ENCODE measurements at regions not wholly inside any gene's neighbourhood (a gene's known extent, or its start where the extent isn't known, plus 50 kb on each side); places are given as distances from the start of the nearest gene placed in this dataset.
A peak's percentile ranks its signal among the peaks of the same experiment; 100 is the strongest.

DNA sequence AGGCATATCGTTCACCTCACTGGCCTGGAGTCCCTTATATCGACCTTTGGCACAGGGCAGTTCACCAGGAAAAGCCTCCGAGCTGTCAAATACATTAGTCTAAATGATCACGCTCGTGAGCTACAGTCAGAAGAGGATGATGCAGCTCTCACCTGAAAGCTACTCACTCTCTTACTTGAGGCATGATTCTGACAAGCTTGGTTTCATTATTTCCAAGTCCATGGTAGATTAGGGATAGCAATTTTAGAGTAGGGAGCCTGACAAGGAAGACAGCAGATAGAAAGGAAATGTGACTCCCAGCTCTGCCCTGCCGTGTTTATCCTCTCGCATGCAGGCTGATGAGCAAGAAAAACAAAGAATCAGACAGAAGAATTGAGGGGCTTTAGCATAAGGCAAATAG, 98.0 kb upstream of the MAP1B start:
- no peak for DNase-seq

DNA sequence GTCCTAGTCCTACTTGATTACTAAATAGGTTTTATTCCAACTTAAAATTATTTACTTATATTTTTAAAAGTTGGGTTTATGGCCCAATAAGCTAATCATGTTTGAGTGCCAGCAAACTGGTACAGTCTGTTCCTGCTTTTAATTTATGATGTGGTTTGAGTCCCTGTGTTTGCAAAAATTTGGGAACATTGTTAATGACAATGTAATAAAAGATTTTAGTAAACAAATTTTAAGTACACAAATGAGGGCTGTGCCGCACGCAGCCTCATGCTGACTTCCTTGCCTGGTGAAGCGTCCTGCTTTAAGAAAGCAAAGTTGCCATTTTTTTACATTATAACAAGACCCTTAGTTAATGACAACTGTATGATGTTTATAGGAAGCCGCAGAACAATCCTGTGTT, 96.8 kb upstream of the MAP1B start:
- DNase-seq: no peak

DNA sequence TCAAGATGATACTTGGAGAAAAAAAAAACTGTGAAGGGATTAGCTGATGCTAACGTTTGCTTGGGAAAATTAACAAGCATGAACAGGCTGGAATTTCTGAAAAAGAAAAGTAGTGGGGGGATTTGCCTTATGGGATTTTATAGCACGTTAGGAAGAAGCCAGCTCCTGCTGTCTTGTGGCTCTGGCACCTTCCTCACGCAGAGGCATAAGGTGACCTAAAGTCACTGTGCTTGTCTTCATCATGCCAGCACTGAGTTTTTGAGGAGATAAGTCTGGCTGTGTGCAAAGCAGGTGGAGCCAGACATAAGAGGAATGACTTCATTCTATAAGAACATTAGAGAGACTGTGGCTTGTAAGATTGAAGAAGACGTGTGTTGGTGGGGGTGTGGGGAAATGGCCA, 94.4 kb upstream of the MAP1B start:
- DNase-seq: no peak

DNA sequence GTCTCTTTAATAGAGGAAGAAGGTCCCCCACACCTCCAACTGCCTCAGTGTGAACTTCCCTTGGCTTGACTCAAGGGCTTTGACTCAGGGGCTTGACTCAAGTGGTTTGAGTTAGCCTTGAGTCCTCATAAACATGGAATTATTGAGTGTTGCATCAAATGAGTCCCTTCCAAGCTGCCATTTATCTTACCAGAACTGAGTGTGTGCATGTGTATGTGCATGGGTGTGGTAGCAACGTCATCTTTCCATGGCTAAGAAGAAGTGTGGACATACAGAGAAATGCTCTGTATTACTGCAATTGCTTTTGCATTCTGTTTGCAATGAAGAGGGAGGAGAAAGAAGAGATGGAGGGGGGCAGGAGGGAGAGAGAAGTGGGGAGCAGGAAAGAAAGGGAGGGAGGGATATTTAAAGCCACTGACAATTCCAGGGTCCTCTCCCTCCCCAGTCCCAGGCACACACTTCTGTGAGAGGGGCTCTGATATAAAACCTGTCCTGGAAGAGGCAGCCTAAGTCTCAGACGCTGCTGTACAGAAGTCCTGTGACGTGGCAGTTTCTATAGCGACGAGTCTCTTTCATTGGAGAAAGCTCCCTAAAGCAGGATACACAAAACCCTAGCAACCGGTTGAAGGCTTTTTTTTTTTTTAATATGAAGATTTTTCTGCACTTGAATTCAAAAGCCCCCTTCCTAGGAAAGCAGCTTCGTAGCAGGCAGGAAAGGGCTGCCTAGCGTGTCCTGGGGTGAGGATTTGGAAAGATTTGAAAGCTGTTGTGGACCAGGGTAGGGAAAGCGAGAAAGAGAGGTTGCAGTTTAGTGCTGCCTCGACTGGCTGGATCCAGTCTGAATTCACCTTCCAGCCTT, 93.3 kb upstream of the MAP1B start:
- peak; percentile 41 for DNase-seq

DNA sequence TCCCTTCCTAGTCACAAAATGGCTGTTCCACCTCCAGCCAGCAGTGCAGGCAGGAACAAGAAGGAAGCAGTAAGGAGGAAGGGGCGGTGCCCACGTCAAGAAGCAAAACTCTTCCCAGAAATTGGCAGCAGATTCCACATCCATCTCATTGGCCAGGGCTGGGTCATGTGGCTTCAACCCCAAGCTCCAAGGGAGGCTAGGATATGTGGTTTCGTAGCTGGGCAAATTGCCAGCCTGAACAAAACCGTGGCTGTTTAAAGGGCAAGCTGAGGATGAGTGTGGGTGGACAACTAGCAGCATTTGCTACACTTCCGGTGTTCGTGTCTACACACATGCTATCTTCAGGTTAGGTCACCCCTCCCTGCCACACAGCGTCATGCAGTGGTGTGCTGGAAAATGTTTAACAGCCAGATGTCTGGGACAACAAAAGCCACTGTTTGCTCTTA, 92.1 kb upstream of the MAP1B start:
- peak; percentile 74 for DNase-seq

DNA sequence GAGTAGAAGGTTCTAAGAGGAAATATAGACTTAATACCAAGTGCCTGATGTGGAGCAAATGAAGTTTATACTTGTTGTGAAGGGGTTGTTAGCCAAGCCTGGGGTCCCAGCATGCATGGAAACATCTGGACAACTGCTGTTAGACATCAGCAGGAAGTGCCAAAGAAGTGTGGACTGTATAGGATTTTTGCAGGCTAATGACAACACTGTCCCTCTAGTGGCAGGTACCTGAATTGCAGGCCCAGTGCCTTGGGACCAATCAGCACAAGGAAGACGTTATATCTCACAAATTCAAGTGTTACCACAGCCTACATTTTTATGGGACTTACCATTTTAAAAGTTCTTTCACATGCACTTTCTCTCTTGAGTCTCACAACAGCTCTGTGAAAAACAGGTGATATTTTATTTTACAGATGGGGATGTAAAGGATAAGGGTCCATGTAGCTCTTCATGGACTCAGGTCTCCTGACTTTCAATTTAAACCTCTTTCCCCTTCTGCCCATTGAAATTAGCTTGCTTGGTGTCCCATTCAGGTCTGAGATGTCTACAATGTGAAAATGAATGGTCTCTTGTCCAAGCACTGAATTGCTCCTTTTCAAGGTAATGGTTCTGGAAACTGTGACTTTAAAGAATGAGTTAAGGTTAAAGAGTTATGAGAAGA, 89.0 kb upstream of the MAP1B start:
- DNase-seq: no peak

DNA sequence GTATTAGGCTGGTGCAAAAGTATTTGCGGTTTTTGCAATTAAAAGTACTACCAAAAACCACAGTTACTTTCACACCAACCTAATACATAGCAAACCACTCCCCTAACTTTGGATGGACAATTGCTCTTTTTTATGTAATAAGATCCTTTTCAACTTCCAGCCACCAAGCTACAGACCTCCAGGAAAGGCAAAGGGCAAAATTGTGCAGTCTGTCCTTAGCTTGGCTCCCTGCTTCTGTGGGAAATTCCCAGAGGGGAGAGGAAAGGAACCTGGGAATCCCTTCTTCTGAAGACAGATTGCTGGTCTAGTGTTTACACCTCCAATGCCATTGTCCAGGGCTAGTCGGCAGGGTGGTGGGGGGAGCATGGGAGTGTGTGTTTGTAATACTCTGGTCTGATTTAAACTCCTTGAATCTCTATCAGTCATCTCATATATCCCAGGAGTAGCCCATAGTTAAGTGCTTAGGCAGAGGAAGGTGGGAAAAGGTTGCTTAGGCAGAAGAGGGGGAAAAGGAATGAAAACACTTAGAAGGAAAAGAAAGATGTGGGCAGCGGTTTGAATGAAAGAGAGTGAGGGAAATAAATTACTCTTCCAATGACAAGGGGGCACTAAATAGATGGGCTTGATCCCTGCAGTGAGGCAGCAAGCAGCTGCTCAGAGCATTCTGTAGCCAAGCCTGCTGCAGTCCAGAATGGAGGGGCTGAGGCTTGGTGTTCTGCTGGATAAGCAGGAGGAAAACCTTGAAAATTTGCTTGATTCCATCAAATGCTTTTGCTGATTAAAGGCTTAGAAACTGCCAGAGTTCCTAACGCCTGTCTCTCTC, 86.9 kb upstream of the MAP1B start:
- DNase-seq: no peak

DNA sequence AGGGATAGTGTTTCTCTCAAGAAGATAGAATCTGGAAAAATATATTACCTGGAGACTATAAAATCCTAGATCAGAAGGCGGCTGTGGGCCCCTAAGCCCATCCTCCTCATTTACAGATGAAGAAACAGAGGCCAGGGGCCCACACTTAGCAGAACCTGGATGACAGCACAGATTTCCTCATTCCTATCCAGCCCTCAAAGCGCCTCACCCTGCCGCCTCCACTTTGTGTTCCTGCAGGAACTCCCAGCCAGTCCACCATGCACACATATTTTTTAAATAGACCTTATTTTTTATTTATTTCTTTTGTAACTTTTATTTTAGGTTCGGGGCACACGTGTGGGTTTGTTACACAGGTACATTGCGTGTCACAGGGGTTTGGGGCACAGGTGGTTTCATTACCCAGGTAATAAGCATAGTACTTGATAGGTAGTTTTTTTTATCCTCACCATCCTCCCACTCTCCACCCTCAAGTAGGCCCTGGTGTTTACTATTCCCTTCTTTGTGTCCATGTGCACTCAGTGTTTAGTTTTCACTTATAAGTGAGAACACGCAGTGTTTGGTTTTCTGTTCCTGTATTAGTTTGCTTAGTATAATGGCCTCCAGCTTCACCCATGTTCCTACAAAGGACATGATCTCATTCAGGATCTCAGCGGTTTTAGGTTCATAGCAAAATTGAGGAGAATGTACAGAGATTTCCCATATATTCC, 85.5 kb upstream of the MAP1B start:
- no peak for DNase-seq

DNA sequence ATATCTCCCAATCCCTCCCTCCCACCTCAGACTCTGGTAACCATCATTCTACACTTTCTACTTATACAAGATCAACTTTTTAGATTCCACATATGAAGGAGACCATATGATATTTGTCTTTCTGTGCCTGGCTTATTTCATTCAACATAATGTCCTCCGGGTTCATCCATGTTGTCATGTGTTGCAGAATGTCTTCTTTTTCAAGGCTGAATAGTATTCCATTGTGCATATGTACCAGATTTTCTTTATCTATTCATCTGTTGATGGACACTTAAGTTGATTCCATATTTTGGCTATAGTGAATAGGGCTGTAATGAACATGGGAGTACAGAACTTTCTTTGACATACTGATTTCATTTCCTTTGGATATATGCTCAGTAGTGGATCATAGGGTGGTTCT, 78.9 kb upstream of the MAP1B start:
- DNase-seq: no peak

DNA sequence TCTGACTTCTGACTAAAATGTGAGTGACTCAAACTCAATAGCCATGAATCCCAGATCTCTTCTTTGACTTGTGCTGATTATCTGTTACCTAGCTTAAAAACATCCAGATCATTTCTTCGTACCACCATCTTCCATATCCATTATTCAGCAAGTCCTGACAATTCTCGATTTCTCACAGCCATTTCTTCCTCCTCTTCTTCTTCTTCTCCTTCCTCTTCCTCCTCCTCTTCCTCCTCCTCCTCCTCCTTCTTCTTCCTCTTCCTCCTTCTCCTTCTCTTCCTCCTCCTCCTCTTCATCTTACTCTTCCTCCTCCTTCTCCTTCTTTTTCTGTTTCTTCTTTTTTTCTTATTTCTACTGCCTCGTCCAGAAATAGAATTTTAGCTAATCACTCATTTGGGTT, 77.0 kb upstream of the MAP1B start:
- DNase-seq: no peak

DNA sequence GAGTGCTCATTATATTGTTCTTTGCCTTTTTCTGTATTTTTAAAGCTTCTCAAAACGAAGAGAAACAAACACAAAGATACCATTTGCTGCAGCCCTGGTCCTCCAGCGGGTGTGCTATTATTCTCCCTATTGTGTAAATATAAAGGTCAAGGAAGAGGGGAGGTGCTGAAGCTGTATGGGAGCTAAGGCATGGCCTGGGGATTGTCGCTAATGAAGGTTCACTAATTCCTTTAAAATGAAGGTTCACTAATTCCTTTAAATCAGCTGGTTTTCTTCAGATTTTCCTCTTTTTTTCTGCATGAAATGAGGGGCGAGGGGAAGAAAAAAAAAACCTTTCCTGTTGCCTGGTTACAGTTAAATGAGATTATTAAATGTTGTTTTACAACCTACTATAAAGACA, 74.5 kb upstream of the MAP1B start:
- DNase-seq: no peak

DNA sequence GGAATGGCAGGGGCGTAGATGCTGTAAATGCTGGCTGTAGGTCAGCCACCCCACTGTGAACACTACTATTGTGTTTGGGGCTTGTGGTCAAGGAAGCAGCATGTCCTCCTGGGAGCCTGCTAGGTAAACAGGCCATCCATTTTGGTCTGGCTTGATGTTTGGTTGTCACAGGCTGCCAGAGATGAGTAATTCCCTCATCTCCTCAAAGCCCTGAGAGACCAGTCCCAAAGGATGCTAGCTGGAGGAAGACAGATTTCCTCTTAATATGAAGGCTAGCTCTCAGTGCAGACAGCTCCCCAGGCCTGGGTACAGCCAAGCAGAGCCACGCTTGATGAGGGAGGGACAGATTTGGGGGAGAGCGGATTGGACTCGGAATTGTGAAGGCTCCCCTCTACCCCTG, 72.5 kb upstream of the MAP1B start:
- DNase-seq: no peak

DNA sequence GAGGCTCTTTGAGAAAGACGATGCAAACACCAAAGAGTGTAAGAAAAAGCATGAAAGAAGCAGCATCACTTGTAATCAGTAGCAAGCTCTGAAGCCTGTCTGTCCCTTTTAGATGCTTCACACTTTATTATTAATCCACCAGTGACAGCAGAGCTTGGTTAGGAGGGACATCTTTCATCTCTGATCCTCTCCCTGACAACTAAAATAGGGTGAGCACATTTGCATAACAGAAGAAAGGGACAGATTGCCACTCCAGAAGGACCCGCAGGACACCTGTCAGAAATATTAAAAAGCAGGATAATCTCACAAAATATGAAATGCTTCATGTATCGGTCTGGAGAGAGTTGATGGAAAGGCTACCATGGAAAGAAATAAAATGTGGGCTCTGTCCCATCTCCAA, 71.4 kb upstream of the MAP1B start:
- no peak for DNase-seq

DNA sequence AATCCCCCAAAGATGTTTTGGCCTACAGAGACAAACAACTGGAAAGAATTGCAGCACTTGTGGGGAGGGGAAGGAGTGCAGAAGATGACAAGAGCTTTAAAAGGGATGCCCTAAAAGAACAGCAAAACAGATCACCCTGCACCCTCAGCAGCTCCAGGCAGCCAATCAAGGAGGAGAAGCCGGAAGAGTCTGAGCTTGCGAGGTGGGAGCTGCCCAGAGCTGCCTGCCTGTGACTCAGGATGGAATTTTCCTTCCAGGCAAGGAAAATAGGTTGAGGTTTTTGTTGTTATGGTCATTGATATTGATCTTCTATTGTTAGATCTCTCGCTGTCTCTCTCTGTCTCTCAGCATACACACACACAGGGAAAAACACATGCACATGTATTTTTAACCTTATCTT, 70.3 kb upstream of the MAP1B start:
- no peak for DNase-seq

DNA sequence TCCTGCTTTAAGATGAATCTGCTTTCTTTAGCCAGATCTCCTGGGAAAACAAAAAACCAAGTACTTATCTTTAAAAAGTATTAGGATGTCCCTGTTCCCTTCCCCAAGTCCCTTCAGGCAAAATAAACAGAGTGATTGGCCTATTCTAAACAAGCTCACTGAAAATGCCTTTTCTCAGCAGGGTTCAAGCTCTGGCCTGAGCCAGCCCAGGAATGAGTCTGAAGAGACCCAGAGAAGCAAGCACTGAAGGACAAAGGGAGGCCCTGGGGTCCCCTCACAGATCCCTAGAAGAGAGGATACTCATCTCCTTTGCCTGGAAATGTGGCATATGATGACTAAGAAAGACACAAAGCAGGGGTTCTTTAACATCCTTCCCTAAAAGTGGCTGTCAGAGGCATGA, 66.8 kb upstream of the MAP1B start:
- DNase-seq: no peak

DNA sequence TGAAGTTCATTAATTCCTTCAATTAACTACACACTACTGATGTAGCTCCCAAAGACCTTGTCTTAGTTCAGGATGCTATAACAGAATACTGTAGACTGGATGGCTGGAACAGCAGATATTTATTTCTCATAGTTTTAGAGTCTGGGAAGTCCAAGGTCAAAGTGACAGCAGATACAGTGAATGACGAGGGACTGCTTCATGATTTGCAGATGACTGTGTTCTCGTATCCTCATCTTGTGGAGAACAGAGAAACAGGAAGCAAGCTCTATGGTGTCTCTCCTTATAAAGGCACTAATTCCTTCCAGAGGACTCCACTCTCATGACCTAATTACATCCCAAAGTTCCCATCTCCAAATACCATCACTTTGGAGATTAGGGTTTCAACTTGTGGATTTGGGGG, 65.6 kb upstream of the MAP1B start:
- no peak for DNase-seq

DNA sequence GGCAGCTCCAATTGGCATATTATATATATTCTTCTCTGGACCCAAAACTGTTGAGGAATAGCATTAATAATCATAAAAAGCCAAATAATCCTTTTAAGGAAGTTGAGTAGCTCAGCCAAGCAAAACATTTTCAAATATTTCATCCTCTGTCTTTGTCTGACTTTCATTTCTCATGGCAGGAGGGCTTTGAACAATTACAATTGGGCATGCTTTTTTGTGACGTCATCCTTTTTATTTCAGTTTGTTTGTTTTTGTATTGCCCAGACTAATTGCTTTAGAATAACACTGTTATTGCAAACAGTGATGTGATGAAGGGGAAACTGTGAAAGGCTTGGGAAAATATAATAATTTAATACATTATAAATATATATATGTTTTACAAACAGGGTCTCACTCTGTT, 65.2 kb upstream of the MAP1B start:
- no peak for DNase-seq

DNA sequence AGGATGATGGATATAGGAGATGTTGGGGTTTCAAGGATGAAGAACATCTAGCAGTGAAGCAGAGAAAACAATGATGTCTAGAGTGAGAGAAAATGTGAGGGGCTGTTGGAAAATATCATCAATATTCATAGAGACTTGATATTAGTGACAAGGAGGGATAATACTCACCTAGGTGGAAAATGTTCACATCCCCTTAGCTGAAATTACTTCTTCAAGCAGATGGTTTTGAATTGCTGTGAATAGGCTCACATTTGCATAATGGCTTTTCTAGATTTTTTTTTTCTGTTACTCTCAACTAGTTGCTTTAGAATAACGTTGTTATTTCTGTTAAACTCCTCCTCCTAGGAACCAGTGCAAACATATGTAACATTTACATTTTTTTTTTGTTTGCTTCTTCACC, 61.6 kb upstream of the MAP1B start:
- no peak for DNase-seq

DNA sequence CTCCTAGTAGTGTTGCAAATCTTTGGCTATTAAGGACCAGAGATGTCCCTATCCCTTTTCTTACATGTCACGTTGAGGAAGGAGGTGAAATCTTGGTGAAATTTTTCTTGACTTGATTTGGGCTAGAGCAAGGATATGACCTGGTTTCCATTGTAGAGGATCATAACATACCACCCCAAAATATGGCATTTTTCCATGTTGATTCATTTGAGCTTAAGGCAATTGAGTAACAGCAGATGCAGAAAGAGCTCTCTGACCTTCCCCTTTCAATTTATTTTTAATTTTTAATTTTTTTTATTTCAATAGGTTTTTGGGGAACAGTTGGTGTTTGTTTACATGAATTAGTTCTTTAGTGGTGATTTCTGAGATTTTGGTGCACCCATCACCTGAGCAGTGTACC, 61.2 kb upstream of the MAP1B start:
- no peak for DNase-seq

DNA sequence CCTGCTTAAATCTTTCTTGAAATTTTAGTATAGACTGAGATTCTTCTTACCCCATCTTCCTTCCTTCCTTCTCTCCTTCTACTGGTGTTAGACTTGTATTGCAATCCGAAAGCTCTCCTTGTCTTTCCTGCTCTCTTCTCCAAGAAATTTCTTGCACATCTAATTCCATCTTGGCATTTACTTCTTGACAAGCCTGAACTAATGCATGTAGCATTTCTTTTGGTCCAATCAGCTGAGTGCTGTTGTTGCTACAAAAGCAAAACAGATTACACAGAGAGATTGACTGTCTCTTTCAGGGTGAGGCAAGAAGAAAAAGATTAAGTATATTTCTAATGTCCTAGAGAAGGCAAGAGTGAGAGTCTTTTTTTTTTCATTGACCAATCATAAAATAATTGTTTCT, 51.6 kb upstream of the MAP1B start:
- DNase-seq: no peak

Measured in NCI-H2107 (cell line).